Fibroblast of skin of back (primary cell): ENCODE measurements at regions not wholly inside any gene's neighbourhood (a gene's known extent, or its start where the extent isn't known, plus 50 kb on each side); places are given as distances from the start of the nearest gene placed in this dataset.

Experiments
- DNase-seq: peaks from one replicate; pipeline ENCODE4 v3.0.0-alpha.2; 2013

DNA sequence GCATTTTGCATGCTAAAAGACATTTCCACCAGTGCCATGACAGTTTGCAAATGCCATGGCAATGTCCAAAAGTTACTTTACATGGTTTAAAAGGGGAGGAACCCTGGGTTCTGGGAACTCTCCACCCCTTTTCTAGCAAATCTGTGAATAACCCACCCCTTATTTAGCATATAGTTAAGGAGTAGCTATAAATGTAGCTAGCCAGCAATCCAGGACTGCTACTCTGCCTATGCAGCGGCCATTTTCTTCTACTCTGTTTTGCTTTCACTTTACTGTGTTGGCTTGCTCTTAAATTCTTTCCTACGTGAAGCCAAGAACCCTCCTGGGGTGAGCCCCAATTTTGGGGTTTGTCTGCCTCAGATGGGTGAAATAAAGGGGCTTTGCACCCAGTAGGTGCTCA, 141.0 kb downstream of the PTPN11 start:
- no peak for DNase-seq

DNA sequence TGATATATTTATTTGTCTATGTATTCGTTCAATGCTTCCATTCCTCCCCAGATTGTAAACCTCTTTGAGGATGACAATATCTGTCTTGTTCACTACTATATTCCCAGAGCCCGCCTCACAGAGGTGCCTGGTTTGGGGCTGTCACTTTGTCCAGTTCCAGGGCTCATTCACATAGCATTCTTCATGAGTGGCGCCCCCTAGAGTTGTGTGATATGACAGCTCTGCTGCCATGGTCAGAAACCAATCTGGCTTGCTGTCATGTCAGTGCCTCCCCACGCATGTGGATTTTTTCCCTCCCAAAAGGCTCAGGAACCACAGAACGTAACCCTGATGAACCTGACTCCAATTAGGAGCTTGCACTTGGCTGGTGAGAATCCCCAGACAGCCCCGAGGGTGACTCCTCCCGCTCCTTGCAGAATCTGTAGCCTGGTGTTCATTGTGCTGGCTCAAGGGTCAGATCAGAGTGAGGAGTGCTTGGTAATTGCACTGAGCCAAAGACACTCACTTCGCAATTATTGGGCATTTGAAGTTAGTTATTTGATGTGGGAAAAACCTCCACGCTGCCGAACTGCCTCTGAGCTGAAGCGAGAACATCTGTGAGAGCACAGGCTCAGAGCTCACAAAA, 145.5 kb downstream of the PTPN11 start:
- no peak for DNase-seq

DNA sequence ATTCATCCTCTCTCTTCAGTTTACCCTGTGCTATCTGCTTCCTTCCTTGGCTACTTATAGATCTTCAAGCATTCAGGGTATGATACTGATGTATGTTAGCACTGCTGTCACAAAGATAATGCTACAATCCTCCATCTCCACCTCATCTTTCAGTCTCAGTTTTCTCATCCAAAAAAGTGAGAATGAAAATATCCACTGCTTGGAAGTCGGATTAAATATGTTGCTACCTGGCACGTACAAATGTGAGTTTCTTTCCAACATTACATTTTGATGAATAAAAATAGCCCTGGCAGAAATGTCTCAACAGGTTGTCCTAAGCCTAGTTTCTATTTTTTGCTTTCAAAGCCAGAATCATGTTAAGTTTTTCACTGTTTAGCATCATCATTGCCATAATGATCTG, 149.9 kb downstream of the PTPN11 start:
- DNase-seq, result no peak

DNA sequence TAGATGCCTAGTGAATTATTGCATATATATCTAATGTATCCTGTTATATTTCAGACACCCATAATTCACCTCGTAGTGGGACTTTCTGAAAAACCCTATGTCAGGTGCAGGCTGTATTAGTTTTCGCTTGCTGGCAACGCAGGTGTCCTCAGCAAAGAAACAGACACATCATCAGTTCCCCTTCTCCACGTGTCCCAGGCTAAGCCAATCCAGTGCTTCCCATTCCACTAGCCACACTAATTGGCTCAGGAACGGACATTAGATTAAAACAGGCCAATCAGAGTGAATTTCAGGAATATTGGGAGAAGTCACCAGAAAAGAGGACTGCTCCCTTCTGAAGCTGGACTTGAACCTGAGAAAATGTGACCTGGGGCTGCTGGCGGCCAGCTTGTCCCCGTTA, 151.3 kb downstream of the PTPN11 start:
- no peak for DNase-seq

DNA sequence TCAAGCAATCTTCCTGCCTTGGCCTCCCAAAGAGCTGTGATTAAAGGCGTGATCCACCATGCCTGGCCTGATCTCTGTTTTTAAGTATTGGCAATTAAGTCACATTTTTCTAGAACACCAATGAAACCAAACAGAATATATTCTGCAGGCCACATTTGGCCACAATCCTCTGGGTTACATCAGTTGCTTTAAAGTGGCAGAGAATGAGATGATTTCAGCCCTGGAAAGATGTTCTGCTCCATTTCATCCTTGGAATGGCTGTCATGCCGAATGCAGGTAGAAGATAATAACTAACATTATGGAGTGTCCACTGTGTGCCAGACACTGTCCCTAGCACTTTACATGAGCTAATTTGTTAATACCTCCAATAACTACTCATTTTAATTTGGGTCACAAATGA, 154.4 kb downstream of the PTPN11 start:
- DNase-seq, result no peak

DNA sequence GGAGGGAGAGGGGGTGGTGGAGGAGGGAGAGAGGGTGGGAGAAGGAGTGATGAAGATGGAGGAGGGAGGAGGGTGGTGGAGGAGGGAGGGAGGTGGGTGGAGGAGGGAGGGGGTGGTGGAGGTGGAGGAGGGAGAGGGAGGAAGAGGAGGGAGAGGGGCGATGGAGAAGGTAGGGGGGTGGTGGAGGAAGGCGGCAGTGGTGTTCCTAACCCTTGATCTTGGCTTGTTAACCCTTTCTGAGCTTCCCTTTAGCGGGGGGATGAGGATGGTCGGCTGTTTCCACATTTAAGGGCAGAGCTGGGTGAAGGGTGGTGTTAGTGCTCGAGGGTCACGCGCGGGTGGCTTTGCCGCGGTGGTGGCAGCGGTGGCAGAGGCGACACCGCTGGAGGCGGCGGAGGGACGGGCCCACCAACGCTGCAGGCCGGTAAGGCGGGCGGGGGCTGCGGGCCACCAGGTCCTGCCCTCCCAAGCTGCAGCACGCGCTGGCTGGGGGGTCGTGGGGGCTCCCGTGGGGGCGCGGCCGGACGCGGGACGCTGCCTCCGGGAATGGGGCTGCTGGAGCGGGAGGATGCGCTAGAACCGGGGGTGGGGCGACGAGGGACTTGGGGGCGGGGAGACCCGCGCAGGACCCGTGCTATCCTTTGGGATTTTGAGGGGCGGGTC, 156.3 kb downstream of the PTPN11 start:
- DNase-seq, result no peak

DNA sequence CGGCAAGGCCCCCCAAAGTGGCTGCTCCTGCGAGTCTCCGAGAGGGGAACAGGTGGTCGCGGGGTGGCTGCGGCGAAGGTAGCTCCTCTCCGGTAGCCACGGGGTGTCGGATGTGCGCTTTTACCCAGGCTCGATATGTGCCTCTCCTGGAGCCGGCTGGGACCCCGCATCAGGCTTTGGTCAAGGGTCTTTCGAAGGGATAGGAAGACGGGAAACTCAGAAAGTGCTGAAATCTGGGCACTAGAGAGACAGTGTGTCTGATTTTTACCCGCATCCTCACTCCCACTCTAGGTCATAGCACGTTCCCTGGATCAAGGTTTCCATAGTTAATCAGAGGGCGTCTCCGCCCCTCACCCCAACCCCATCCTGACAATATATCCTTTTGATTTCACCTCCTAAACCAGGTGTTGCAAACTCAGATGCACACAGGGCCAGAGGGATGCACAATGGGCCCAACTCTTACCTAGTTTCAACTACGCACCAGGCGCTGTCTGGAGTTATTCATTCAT, 156.9 kb downstream of the PTPN11 start:
- DNase-seq, result no peak

DNA sequence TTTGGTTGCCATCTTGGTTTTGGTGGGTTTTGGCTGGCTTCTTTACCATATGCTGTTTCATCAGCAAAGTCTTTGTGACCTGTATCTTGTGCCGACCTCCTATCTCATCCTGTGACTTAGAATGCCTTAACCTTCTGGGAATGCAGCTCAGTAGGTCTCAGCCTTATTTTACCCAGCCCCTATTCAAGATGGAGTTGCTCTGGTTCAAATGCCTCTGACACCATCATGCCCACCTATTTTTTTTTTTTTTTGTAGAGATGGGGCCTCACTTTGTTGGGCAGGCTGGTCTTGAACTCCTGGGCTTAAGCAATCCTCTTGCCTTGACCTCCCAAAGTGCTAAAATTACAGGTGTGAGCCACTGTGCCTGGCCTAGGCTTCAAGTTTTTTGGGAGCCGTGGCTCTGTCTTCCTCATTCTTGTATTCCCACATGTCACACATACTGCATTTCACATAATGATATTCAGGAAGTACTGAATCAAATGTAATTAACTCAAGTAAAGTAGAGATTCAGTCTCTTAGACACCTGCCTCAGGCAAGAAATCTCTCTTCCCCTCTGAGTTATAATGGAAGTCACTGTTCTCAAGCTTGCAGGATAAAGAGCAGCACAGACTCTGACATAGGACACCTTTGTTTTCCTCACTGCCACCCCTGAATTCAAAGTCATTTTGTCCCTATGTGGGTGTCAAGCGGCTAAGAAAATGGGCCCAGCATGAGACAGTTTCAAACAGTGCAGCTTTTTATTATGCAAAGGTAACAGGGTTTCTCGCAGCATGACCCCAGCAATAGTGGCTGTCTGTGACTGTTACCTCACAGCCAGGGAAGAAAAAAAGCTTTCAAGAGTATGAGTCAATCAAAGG, 159.0 kb downstream of the PTPN11 start:
- DNase-seq, result no peak

DNA sequence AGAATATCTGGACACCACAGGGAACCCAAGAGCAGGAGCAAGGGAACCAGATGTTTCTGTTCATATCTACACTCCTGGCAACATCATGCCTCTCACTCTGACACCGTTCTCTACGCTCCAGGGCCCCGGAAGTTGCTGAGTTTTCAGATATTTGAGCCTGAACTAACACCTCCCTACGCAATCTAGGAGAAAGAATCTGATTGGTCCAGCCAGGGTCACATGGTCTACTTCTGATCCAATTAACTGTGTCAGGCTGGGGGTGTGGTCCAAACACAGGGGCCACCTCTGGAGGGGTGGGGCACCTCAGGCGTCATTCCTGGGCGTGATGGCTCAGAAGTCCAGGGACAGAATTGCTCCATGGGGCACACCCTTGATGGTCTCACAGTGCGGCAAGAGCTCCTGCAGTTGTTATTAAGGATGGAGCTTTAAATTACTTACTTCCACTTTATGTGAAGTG, 165.5 kb downstream of the PTPN11 start:
- DNase-seq, result no peak

DNA sequence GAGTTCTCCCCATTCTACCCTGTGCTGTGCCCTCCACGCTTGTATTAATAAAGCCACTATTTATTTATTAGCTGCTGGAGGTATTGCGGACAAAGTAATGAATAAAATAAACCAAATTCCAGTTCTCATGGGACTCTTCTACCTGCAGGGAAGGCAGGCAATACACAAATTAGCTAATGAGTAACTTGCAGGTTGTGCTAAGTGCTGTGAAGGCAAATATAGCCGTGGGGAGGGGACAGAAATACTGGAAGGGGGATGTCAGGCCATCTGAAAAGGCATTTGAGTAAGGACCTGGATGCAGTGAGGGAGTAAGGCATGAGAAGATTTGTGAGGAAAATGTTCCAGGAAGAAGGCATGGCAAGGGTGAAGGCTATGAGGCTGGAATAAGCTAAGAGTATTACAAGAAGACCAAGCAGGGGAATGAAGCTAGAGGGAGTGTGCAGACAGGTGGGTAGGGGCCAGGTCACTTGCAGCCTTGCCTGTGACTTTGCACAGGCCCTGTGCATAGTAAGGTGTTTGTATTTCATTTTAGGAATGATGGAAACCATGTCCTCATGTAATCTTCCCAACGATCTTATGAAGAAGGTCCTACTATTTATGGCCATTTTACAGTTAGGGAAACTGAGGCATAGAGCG, 167.5 kb downstream of the PTPN11 start:
- DNase-seq, result no peak

DNA sequence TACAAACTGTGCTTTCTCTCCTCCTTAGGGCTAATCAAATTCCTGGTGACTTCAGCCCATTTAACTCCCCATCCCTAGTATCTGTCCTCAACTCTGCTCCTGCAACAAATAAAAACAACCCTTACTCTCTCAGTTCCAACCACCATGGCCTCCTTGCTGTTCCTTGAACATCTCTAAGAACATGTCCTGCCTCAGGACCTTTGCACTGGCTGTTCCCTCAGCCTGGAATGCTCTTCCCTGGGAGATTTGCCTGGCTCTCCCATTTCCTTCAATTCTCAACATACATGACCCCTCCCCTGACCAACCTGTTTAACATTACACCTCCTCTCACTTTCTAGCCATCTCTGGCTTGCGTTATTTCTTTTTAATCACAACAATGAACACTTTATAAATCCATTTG, 170.5 kb downstream of the PTPN11 start:
- DNase-seq, result no peak

DNA sequence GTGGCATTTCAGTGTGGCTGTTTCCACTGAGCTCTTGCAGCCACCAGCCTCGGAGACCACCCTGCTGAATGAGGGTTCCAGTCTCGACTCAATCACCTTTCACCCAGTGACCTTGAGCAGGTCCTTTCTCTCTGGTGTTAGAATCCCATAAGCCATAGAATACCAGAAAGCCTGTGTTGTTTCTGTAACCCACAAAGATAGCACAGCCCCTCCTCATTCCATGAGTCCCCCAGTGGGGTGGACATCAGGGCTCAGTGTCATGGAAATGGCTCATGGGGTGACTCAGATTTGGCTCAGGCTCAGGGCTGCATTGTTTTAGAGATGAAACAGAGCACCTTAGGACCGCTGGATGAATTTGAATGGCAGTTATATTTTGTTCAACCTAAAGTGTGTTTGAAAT, 171.5 kb downstream of the PTPN11 start:
- DNase-seq, result no peak

DNA sequence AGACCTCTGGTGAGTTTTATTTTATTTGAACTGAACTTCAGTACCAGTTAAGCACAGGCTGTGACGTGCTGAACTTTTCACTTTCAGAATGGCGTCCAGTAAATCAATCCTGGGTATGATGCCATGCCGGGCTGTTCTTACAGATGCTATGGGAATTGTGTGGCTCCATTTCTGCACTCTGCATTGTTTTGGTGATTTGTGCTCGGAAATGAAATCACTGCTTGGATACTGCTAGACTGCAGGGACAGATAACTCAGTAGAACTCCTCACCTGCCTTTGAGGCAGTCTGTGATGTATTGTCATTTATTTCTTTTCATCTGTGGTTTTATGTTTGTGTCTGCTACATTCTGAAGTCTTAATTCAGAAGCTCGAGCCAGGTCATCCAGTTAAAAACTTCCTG, 172.7 kb downstream of the PTPN11 start:
- no peak for DNase-seq

DNA sequence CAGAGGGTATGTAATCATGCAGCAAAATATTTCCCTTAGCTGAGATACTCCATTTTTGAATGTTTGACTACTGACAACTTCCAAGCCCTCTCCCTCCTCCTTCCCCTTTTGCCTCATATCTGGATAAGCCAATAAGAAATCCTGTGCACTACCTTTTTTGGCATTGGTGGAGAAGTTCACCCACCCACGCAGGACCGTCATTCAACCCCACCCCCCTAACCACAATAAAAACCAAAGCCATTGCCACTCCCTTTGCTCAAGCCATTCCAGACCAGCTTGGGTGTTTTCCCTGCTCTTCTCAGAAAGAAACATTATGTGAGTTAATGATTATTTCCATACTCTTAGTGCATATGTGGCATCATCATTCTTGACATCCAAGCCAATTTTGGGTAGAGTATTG, 176.7 kb downstream of the PTPN11 start:
- no peak for DNase-seq

DNA sequence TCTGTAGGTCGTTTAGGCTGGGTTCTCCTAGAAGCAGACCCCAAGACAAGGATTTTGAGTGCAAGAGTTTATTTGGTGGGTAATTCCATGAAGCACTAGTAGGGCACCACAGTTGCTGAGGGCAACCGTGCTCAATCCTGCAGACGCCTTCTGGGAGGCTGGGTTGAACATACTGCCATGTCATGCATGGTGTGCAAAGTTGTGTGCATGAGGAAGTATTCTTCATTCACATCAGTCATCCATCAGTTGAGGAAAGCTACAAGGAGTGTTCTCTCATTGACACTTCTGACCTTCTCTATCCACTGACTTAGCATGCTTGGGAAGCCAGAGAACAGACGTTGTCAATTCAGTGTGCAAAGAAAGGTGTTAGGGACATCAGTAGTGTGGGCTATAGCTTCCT, 179.2 kb downstream of the PTPN11 start:
- DNase-seq, result no peak

DNA sequence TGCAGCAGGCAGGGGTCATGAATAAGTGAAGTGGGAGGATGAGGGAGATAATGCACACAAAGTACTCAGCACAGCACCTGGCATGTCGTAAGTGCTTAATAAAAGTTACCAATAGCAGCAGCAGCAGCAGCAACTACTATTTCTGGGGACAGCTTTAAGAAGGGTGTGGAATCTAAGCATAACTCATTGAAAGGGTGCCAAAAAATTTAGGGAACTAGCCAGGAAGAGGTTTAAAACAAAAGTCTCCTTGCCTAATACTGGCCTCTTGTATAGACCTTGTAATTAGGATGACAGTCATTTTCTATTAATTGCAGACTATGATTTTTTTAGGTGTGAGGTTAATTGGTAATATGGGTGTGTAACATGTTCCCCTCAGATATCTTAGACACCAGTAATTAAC, 179.9 kb downstream of the PTPN11 start:
- no peak for DNase-seq

DNA sequence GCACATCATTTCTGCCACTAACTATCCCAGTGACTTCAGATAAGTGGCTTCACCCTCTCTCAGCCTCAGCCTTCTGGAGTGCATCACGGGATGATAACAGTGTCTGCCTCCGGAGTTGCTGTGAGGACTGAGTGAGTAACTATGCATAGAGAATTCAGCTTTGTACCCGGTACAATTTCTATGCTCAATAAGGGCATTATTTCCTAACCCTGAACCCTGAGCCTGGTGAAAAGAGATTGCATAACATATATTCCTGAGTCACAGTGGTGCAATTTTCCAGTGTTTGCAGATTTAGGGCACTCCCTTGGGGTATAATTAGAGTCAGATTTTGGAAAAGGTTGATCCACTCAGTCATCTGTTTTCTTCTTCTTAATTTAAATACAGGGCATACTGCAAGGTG, 181.1 kb downstream of the PTPN11 start:
- DNase-seq, result no peak

DNA sequence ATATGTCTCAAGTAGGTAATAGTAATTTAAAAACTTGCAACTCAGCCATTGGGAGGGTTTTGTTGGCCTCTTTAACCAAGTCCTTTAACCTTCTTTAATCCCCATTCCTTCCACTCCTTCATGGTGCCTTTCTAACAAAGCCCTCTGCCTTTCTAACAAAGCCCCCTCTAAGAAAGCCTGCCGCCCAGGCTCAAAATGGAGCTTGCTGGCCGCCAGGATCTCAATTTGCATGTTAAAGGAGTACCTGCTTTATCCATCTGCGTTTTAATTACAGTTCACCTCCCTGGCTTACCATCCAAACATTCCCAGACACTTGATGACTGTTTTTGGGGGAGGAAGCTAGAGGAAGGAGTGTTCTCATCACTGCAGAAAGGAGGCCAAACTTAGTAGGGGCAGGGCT, 183.4 kb downstream of the PTPN11 start:
- DNase-seq, result no peak

DNA sequence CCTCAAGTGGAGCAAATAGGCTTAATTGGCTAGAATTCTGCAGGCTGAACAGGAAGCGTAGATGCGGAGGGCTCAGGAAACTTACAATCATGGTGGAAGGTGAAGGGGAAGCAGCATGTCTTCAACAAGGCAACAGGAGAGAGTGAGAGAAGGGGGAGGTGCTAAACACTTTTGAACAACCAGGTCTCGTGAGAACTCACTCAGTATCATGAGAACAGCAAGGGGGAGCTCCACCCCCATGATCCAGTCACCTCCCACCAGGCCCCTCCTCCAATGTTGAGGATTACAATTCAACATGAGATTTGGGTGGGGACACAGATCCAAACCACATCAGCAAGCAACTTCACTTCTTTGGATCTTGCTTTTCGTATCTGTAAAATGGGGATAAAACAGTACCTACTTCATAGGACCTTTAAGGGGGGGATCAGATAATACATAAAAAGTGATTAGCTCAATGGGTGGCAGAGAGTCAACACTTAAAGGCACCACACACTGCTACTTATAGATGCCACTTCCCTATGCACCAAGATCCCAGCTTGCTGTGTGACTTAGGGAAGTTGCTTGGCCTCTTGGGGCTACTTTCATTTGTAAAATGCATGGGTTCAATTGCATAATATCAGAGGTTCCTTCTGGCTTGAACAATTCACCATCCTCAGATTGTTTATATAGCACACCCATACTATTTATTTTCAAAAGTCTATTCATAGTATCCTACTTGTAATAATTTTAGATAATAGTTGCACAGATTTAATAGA, 184.8 kb upstream of the RPH3A start:
- no peak for DNase-seq

DNA sequence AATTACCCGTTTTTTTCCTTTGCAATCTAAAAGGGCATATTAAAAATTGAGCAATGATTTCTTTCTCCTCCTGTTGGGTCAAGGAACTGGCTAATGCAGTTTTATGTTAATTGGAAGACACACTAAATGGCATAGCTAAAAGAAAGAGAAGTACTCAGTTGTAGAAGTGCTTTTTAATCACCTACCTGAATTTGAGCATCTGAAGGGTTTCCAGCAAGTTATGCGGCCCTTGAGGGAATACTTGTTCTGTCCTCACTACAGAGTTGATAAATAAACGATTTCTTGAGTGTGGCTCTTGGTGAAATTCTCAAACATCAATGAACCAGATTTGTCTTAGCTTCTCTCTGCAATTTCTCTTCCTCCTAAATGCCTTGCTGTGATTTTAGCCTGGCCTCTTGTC, 184.1 kb upstream of the RPH3A start:
- DNase-seq, result no peak

DNA sequence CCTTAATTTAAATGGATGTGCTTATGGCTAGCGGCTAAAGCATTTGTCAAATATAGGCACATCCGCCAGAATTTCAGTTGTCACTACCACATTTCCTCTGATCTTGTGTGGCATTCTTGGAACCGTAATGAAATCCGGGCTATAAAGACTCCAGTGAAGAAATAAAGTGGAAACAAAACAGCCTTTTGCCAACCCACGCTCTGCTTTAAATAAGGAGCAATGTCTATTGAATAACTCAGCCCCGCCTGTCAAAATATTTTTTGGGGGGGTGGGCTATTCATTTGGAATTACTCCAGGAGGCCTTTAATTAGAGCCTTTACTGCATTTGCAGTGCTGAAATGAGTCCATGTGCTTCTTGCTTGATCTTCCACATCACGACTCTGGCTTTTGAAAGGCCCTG, 179.6 kb upstream of the RPH3A start:
- DNase-seq, result no peak

DNA sequence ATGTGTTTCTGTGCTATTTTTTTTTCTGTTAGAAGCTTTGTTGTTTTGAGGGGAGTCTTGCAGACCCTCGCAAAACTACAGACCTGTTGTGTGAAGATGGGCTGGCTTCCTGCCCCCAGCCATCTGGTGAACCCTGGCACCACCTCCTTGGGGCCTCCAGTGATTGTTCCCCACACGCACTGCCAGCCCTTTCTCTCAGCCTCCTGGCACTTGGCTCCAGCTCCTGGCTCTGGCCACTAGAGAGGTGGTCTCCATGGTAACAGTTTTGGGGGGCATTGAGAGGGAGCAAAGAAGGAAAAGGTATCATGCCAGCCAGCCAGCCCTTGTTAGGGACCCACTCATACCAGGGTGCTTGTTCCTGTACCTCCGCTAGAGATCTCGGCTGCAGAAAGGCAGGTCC, 176.4 kb upstream of the RPH3A start:
- no peak for DNase-seq
